ENCODE measurements at regions not wholly inside any gene's neighbourhood (a gene's known extent, or its start where the extent isn't known, plus 50 kb on each side); places are given as distances from the start of the nearest gene placed in this dataset.
"Not testable (repeated sequence)": the region's sequence is repeated elsewhere in the genome, so short reads cannot be mapped to it uniquely, and the experiment has no call there.

GRCh38 chr4:116058129-116058528 is 944.7 kb upstream of the NDST4 start:
- no peak for DNase-seq (ENCODE audit: extremely low read depth, low read depth, low spot score)

- no peak for DNase-seq (ENCODE audit: extremely low read depth, low read depth, low spot score)
These were observed 942.7 kb upstream of the NDST4 start for GRCh38 chr4:116055857-116056827.

GRCh38 chr4:116027311-116027710 is 913.9 kb upstream of the NDST4 start:
- DNase-seq (ENCODE audit: extremely low read depth, low read depth, low spot score), result peak; percentile 82

GRCh38 chr4:116024954-116025708 is 911.7 kb upstream of the NDST4 start:
- no peak for DNase-seq (ENCODE audit: extremely low read depth, low read depth, low spot score)

- no peak for DNase-seq (ENCODE audit: extremely low read depth, low read depth, low spot score)
These were observed 909.6 kb upstream of the NDST4 start for GRCh38 chr4:116023049-116023448.

GRCh38 chr4:116020141-116020722 is 906.8 kb upstream of the NDST4 start:
- no peak for DNase-seq (ENCODE audit: extremely low read depth, low read depth, low spot score)

- DNase-seq (ENCODE audit: extremely low read depth, low read depth, low spot score), result no peak
These were observed 905.4 kb upstream of the NDST4 start for GRCh38 chr4:116018831-116019230.

GRCh38 chr4:116016201-116016600 is 902.8 kb upstream of the NDST4 start:
- no peak for DNase-seq (ENCODE audit: extremely low read depth, low read depth, low spot score)

- no peak for DNase-seq (ENCODE audit: extremely low read depth, low read depth, low spot score)
These were observed 902.1 kb upstream of the NDST4 start for GRCh38 chr4:116015549-116015948.

- DNase-seq (ENCODE audit: extremely low read depth, low read depth, low spot score), result no peak
These were observed 901.6 kb upstream of the NDST4 start for GRCh38 chr4:116015062-116015461.

GRCh38 chr4:116010923-116011322 is 897.5 kb upstream of the NDST4 start:
- no peak for DNase-seq (ENCODE audit: extremely low read depth, low read depth, low spot score)

- no peak for DNase-seq (ENCODE audit: extremely low read depth, low read depth, low spot score)
These were observed 892.3 kb upstream of the NDST4 start for GRCh38 chr4:116005806-116006088.

- no peak for DNase-seq (ENCODE audit: extremely low read depth, low read depth, low spot score)
These were observed 891.8 kb upstream of the NDST4 start for GRCh38 chr4:116005037-116005805.

GRCh38 chr4:116001291-116001690 is 887.9 kb upstream of the NDST4 start:
- DNase-seq (ENCODE audit: extremely low read depth, low read depth, low spot score), result no peak

GRCh38 chr4:115986573-115986972 is 873.2 kb upstream of the NDST4 start:
- DNase-seq (ENCODE audit: extremely low read depth, low read depth, low spot score), result no peak

- DNase-seq (ENCODE audit: extremely low read depth, low read depth, low spot score), result not testable (repeated sequence)
These were observed 862.1 kb upstream of the NDST4 start for GRCh38 chr4:115975421-115976001.

- no peak for DNase-seq (ENCODE audit: extremely low read depth, low read depth, low spot score)
These were observed 860.3 kb upstream of the NDST4 start for GRCh38 chr4:115973768-115974167.

GRCh38 chr4:115972967-115973366 is 859.5 kb upstream of the NDST4 start:
- no peak for DNase-seq (ENCODE audit: extremely low read depth, low read depth, low spot score)

GRCh38 chr4:115970859-115971258 is 857.4 kb upstream of the NDST4 start:
- no peak for DNase-seq (ENCODE audit: extremely low read depth, low read depth, low spot score)

GRCh38 chr4:115969756-115970155 is 856.3 kb upstream of the NDST4 start:
- no peak for DNase-seq (ENCODE audit: extremely low read depth, low read depth, low spot score)

- no peak for DNase-seq (ENCODE audit: extremely low read depth, low read depth, low spot score)
These were observed 852.2 kb upstream of the NDST4 start for GRCh38 chr4:115965588-115965987.

Data from glomerular endothelial cell (primary cell).